NCI-H1930 (cell line): ENCODE measurements at regions not wholly inside any gene's neighbourhood (a gene's known extent, or its start where the extent isn't known, plus 50 kb on each side); places are given as distances from the start of the nearest gene placed in this dataset.
"Not testable (repeated sequence)": the region's sequence is repeated elsewhere in the genome, so short reads cannot be mapped to it uniquely, and the experiment has no call there.

Experiments
- DNase-seq, 2 experiments: peaks; one replicate each; lab custom pipeline; 2025; lab: John Stamatoyannopoulos, UW

DNA sequence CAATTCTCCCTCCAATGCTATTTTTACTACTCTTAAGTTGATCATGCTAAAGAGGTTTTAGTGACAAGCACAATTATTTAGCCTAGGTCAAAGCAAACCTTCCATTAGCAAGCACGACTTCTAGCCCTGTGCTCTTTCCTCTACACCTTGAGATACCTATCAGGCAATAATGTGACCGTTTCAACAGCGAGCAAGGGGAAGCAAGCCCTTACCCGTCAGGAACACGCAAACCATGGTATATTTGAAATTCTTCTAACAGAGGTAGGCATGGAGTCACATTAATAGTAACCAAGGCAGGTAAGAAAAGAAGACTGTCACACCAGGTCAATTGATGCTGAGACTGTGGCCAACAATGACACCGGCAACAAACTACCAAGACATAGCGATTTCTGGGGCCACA is 68.9 kb upstream of the VGLL4 start:
- DNase-seq: no peak

GRCh38 chr3:11711876-11712275 is 68.2 kb upstream of the VGLL4 start:
- DNase-seq: no peak

- no peak for DNase-seq
Observed at GRCh38 chr3:11709782-11710181, 66.1 kb upstream of the VGLL4 start.

DNA sequence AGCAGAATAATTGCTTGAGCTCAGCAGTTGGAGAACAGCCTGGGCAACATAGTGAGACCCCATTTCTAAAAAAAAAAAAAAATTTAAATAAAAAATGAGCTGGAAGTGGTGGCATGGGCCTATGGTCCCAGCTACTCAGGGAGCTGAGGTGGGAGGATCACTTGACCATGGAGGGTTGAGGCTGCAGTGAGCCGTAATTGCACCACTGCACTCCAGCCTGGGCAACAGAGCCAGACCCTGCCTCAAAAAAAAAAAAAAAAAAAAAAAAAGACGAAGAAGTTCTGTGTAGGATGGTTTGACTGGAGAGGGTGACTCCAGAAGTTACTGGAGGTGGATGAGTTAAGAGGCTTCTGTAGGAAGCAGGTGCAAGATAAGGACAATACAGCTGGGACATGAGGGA is 63.4 kb upstream of the VGLL4 start:
- not testable (repeated sequence) for DNase-seq

DNA sequence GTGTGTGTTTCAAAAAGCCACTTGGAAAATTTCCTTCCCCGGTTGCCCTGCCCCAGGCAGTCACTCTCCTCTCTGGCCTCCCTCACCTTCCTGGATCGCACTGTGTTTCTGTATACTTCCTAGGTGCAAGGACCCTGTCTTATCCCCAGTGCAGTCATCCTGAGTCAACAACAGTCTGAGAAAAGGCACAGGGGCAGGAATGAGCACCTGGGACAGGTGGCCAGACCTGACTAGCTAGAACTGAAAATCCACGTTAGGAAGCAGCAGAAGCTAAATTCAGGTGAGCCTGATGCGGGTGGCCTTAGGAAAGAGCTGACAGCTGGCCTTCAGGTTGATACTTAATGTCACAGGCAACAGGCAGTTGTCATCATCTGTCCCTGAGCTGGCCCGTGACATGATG is 62.9 kb upstream of the VGLL4 start:
- DNase-seq: no peak

DNA sequence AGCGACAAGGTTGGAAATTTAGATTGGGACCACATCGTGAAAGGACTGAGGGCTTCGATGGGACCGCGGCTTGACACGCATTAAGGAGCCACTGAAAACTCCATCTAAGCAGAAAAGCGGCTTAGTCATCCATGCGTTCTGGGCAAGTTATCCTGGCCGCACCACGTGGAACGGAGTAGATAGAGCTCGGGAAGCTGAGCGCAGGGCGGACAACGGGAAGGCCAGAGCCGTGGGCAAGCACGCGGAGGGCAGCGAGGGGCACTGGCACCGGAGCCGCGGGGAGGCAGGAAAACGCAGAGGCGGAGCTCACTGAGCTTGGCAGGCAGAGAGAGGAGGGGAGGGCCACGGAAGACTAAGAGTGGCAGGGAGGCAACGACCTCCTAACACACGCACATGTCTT is 61.3 kb upstream of the VGLL4 start:
- no peak for DNase-seq

- DNase-seq: no peak
Observed at GRCh38 chr3:11703146-11703545, 59.4 kb upstream of the VGLL4 start.

GRCh38 chr3:11699083-11699427 is 55.3 kb upstream of the VGLL4 start:
- no peak for DNase-seq

DNA sequence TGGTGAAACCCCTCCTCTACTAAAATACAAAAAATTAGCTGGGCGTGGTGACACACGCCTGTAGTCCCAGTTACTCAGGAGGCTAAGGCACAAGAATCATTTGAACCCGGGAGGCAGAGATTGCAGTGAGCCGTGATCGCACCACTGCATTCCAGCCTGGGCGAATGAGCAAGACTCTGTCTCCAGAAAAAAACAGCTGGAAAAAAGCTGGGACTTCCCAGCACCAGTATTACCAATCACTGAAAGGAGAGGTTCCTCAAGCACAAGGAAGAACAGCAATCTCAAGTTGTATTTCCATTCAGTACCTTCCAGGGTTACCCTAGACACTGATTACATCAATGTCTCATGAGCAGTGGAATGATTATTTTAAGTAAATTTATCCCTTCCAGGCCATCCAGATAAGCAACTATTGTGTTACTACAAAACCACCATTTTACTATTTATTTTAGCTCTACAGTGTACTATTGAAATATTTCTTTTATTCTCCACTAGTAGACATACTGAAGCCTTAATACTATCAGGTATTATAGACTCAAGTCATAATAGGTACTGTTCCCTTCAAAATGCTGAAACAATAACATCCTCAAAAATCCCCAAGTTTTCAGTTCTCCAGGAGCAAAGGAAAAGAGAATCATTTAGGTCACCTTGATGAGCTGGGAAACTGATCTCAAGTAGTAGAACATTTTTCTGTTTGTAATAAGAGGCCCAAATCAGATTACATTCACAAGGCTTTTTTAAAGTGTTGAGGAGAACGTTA is 54.8 kb upstream of the VGLL4 start:
- DNase-seq: no peak

- no peak for DNase-seq
Observed at GRCh38 chr3:11697701-11698100, 54.0 kb upstream of the VGLL4 start.

DNA sequence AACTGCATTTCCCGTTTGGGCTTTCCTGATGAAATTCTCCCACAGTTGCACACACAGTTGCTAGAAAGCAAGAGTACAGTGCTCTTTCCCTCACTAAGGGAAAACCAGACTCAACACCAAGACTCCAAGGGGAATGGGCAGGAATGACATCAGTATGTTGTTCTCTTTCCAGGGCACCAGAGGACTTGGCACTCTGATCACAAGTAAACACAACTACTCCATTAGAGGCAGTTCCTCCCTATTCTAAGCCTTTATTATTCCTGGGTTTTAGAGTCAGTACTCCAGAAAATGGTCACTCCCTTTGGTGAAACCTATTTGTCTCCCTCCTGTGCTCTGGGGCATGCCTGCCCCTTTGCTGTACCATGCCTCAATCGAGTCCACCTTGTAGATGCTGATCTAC is 52.3 kb upstream of the VGLL4 start:
- no peak for DNase-seq
